GM19025 (cell line): ENCODE measurements at regions not wholly inside any gene's neighbourhood (a gene's known extent, or its start where the extent isn't known, plus 50 kb on each side); places are given as distances from the start of the nearest gene placed in this dataset.

Experiments
- ATAC-seq: cut with Tn5 transposase; IDR thresholded peaks from one replicate; pipeline ENCODE4 v1.9.1; 2021; ENCODE audit warnings: mild to moderate bottlenecking, low read depth, moderate library complexity; ENCODE audit not compliant: unreplicated experiment

GRCh38 chr4:58564695-58565475 lies 1454.7 kb upstream of the IGFBP7 start:
- no peak for ATAC-seq

- no peak for ATAC-seq
Observed at GRCh38 chr4:58561170-58561569, 1451.0 kb upstream of the IGFBP7 start.

- no peak for ATAC-seq
Observed at GRCh38 chr4:58560736-58561135, 1450.6 kb upstream of the IGFBP7 start.

- ATAC-seq: no peak
Observed at GRCh38 chr4:58553679-58554078, 1443.5 kb upstream of the IGFBP7 start.

- no peak for ATAC-seq
Observed at GRCh38 chr4:58553031-58553430, 1442.8 kb upstream of the IGFBP7 start.

- no peak for ATAC-seq
Observed at GRCh38 chr4:58551676-58552075, 1441.5 kb upstream of the IGFBP7 start.

- ATAC-seq: no peak
Observed at GRCh38 chr4:58543465-58543864, 1433.3 kb upstream of the IGFBP7 start.

- no peak for ATAC-seq
Observed at GRCh38 chr4:58541926-58542325, 1431.7 kb upstream of the IGFBP7 start.

GRCh38 chr4:58522765-58523382 lies 1412.7 kb upstream of the IGFBP7 start:
- no peak for ATAC-seq

- ATAC-seq: no peak
Observed at GRCh38 chr4:58515226-58515625, 1405.0 kb upstream of the IGFBP7 start.

- ATAC-seq: no peak
Observed at GRCh38 chr4:58514299-58514698, 1404.1 kb upstream of the IGFBP7 start.

- no peak for ATAC-seq
Observed at GRCh38 chr4:58510652-58511051, 1400.5 kb upstream of the IGFBP7 start.

GRCh38 chr4:58507079-58507478 lies 1396.9 kb upstream of the IGFBP7 start:
- no peak for ATAC-seq

GRCh38 chr4:58502839-58503238 lies 1392.7 kb upstream of the IGFBP7 start:
- no peak for ATAC-seq

- no peak for ATAC-seq
Observed at GRCh38 chr4:58499182-58499581, 1389.0 kb upstream of the IGFBP7 start.

GRCh38 chr4:58491620-58492019 lies 1381.4 kb upstream of the IGFBP7 start:
- no peak for ATAC-seq

GRCh38 chr4:58477950-58478349 lies 1367.8 kb upstream of the IGFBP7 start:
- ATAC-seq: no peak

- ATAC-seq: no peak
Observed at GRCh38 chr4:58477513-58477912, 1367.3 kb upstream of the IGFBP7 start.

GRCh38 chr4:58475097-58475496 lies 1364.9 kb upstream of the IGFBP7 start:
- no peak for ATAC-seq

- ATAC-seq: no peak
Observed at GRCh38 chr4:58465031-58465430, 1354.8 kb upstream of the IGFBP7 start.

- no peak for ATAC-seq
Observed at GRCh38 chr4:58456727-58457384, 1346.7 kb upstream of the IGFBP7 start.

GRCh38 chr4:58453956-58454355 lies 1343.8 kb upstream of the IGFBP7 start:
- ATAC-seq: no peak
